ENCODE measurements at regions not wholly inside any gene's neighbourhood (a gene's known extent, or its start where the extent isn't known, plus 50 kb on each side); places are given as distances from the start of the nearest gene placed in this dataset.

DNA sequence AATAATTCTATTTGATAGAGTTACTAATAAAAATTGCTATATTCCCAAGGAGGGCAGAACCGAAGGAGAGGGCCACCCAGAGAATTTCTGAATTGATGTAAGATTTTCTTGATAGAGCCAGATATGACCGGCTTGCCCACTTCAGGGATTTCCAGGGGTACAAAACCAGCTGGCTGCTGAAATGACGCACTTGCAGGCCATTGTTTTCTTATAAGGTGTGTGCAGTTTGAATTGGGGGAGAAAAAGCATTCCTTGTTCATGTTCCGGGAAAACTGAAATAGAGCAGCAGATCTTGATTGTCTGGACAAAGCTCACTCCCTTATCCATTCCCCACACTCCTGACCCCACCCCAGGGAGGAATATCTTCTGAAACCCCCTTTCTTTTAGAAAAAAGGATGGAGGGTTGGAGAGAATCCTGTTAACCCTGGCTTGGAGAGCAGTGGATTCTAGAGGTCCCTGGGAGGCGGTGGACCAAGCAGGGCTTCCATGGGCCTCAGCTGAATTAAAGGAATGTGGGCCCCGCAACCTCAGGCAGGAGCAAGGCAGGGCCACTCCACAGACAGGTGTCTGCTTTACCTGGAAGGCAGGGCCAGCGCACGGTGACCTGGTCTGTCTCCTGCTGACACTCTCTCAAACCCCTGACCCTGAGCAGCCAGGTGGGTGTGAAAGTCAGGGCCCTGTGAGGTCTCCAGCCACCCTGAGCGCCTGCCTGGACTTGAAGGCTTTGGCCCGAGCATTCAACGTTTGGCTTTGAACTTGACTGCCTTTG is 96.4 kb downstream of the TMEM170B start:
- peak overlapping the region; percentile 17 to 27; a peak in 2 of 4 replicates for H4K8ac ChIP-seq (ENCODE audit: low read depth in 2 of 2, low read length in 2 of 2)
- H3K9ac ChIP-seq (ENCODE audit: low read depth, low read length) = no peak overlapping the region
- H2BK5ac ChIP-seq (ENCODE audit: low read depth, low read length, poor library complexity, severe bottlenecking) = no peak overlapping the region
- no peak overlapping the region for H4K5ac ChIP-seq (ENCODE audit: low read depth, low read length)
- no TSS peak for BruUV-seq (replicated peaks)
- peaks cover 12% of the 10 kb centered on the region for H3K4me1 ChIP-seq (ENCODE audit: control insufficient read depth, insufficient read depth, low read length)
- H3K4me2 ChIP-seq (ENCODE audit: low read depth, low read length) = no peak overlapping the region
- peak overlapping the region; percentile 82 for H2BK20ac ChIP-seq (ENCODE audit: low read depth, low read length)
- H2AFZ ChIP-seq (replicated peaks; ENCODE audit: low read length, poor library complexity) = peak overlapping the region; percentile 28
- DNase-seq (no peak), ATAC-seq (ENCODE audit: low read depth) (no peak)
- POLR2A ChIA-PET (ENCODE audit: unreplicated experiment) = no interaction called here
- H3K14ac ChIP-seq (replicated peaks; ENCODE audit: low read depth, low read length) = 0 out of 2 replicates have a peak overlapping the region, but pooled peaks have one; percentile 63
- no peaks in the 10 kb centered on the region for H3K27me3 ChIP-seq (ENCODE audit: control insufficient read depth, insufficient read depth, low read length)
- peak overlapping the region; percentile 55; the same call in 1 of the 3 replicates for H2BK15ac ChIP-seq (ENCODE audit: low read depth, low read length)
- H3K18ac ChIP-seq (ENCODE audit: low read depth, low read length) = no peak overlapping the region
- in situ Hi-C loops (cut with MboI; ENCODE audit: low sequenced_read_pairs) (no loop called here), intact Hi-C loops (cut with micrococcal nuclease) (no loop called here), dilution Hi-C loops (cut with HindIII; ENCODE audit: low sequenced_read_pairs, unreplicated experiment) (no loop called here)
- no peak overlapping the region for H3K56ac ChIP-seq (ENCODE audit: extremely low read depth, insufficient read depth, low read length)
- no peaks in the 10 kb centered on the region for H3K36me3 ChIP-seq (ENCODE audit: control insufficient read depth, insufficient read depth, low read length)
- no peak overlapping the region for H3K27ac ChIP-seq (ENCODE audit: insufficient read depth, low read length)
- no peaks in the 10 kb centered on the region for H3K9me3 ChIP-seq (ENCODE audit: control insufficient read depth, insufficient read depth, low read length)
- no peak overlapping the region for H3K23ac ChIP-seq (ENCODE audit: low read depth, low read length)
- H2AK5ac ChIP-seq (ENCODE audit: low read depth, low read length) = peak overlapping the region; percentile 86
- TF ChIP-seq MXI1 (IDR thresholded peaks at IDR 0.05; ENCODE audit: borderline replicate concordance, low read depth, low read length) (no peak), CEBPB (IDR thresholded peaks at IDR 0.05; ENCODE audit: low read depth, low read length) (no peak), SMC3 (IDR thresholded peaks at IDR 0.05; ENCODE audit: low read depth, low read length) (no peak), RCOR1 (IDR thresholded peaks at IDR 0.05; ENCODE audit: insufficient replicate concordance, low read length) (no peak), BHLHE40 (IDR thresholded peaks at IDR 0.05; ENCODE audit: low read depth, low read length) (no peak), MAZ (IDR thresholded peaks at IDR 0.05; ENCODE audit: borderline replicate concordance, low read depth, low read length) (no peak), POLR2A (IDR thresholded peaks at IDR 0.05; ENCODE audit: low read depth, low read length) (no peak), RAD21 (IDR thresholded peaks at IDR 0.05; ENCODE audit: low read length) (no peak), RFX5 (IDR thresholded peaks at IDR 0.05; ENCODE audit: low read depth, low read length) (no peak)
- TF ChIP-seq, protein P1, sequence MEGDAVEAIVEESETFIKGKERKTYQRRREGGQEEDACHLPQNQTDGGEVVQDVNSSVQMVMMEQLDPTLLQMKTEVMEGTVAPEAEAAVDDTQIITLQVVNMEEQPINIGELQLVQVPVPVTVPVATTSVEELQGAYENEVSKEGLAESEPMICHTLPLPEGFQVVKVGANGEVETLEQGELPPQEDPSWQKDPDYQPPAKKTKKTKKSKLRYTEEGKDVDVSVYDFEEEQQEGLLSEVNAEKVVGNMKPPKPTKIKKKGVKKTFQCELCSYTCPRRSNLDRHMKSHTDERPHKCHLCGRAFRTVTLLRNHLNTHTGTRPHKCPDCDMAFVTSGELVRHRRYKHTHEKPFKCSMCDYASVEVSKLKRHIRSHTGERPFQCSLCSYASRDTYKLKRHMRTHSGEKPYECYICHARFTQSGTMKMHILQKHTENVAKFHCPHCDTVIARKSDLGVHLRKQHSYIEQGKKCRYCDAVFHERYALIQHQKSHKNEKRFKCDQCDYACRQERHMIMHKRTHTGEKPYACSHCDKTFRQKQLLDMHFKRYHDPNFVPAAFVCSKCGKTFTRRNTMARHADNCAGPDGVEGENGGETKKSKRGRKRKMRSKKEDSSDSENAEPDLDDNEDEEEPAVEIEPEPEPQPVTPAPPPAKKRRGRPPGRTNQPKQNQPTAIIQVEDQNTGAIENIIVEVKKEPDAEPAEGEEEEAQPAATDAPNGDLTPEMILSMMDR (conservative IDR thresholded peaks at IDR 0.05; ENCODE audit: low read depth, low read length) = no peak
- TF ChIP-seq, protein P2, sequence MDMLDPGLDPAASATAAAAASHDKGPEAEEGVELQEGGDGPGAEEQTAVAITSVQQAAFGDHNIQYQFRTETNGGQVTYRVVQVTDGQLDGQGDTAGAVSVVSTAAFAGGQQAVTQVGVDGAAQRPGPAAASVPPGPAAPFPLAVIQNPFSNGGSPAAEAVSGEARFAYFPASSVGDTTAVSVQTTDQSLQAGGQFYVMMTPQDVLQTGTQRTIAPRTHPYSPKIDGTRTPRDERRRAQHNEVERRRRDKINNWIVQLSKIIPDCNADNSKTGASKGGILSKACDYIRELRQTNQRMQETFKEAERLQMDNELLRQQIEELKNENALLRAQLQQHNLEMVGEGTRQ (IDR thresholded peaks at IDR 0.05; ENCODE audit: low read depth, low read length) = no peak
- TF ChIP-seq, protein P3, sequence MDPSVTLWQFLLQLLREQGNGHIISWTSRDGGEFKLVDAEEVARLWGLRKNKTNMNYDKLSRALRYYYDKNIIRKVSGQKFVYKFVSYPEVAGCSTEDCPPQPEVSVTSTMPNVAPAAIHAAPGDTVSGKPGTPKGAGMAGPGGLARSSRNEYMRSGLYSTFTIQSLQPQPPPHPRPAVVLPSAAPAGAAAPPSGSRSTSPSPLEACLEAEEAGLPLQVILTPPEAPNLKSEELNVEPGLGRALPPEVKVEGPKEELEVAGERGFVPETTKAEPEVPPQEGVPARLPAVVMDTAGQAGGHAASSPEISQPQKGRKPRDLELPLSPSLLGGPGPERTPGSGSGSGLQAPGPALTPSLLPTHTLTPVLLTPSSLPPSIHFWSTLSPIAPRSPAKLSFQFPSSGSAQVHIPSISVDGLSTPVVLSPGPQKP (IDR thresholded peaks at IDR 0.05; ENCODE audit: borderline replicate concordance, low read depth, low read length) = no peak
- peak overlapping the region; percentile 59 for H3K4ac ChIP-seq (ENCODE audit: low read depth, low read length)
- H4K20me1 ChIP-seq (ENCODE audit: insufficient read depth, low read length) = no peaks in the 10 kb centered on the region
- peak overlapping the region; percentile 50 for H2AK9ac ChIP-seq (replicated peaks; ENCODE audit: low read depth, low read length, poor library complexity)
- H4K91ac ChIP-seq (ENCODE audit: insufficient read depth, low read depth, low read length) = peak overlapping the region; percentile 79
- H3K9me1 ChIP-seq (ENCODE audit: insufficient read depth, low read length) = peaks cover 23% of the 10 kb centered on the region
- H3K4me3 ChIP-seq (ENCODE audit: insufficient read depth, low read depth, low read length) = no peak overlapping the region
- CTCF ChIA-PET = no interaction called here
- WGBS, 2 experiments (ENCODE audit: extremely low coverage in 2 of 2, insufficient read length in 1 of 2) = 76% methylated on average over 5 of the region's 11 CpGs; no CpG with 5 or more reads in 1 of the 2 experiments
- peak overlapping the region; percentile 77 for H2BK120ac ChIP-seq (ENCODE audit: low read depth, low read length)
- H3K79me1 ChIP-seq (ENCODE audit: low read depth in 1 of 2, low read length in 2 of 2) = no peaks in the 10 kb centered on the region; a peak in 1 of 4 replicates
